ENCODE measurements at regions not wholly inside any gene's neighbourhood (a gene's known extent, or its start where the extent isn't known, plus 50 kb on each side); places are given as distances from the start of the nearest gene placed in this dataset.

- Histone ChIP-seq H3K79me2 (ENCODE audit: insufficient read depth, low read depth) (no peaks in the 10 kb centered on the region), H2AFZ (ENCODE audit: low read depth) (no peak overlapping the region), H3K9ac (no peak overlapping the region), H3K36me3 (ENCODE audit: insufficient read depth) (no peaks in the 10 kb centered on the region), H3K27me3 (ENCODE audit: insufficient read depth, low read depth) (no peaks in the 10 kb centered on the region), H3K4me1 (ENCODE audit: low read depth, poor library complexity, severe bottlenecking) (no peaks in the 10 kb centered on the region), H3K4me3 (IDR thresholded peaks at IDR 0.05; ENCODE audit: insufficient read depth, low read depth, low read length) (no peak overlapping the region), H3K4me2 (no peak overlapping the region), H4K20me1 (ENCODE audit: insufficient read depth) (no peaks in the 10 kb centered on the region), H3K27ac (no peak overlapping the region)
- TF ChIP-seq, protein P1, sequence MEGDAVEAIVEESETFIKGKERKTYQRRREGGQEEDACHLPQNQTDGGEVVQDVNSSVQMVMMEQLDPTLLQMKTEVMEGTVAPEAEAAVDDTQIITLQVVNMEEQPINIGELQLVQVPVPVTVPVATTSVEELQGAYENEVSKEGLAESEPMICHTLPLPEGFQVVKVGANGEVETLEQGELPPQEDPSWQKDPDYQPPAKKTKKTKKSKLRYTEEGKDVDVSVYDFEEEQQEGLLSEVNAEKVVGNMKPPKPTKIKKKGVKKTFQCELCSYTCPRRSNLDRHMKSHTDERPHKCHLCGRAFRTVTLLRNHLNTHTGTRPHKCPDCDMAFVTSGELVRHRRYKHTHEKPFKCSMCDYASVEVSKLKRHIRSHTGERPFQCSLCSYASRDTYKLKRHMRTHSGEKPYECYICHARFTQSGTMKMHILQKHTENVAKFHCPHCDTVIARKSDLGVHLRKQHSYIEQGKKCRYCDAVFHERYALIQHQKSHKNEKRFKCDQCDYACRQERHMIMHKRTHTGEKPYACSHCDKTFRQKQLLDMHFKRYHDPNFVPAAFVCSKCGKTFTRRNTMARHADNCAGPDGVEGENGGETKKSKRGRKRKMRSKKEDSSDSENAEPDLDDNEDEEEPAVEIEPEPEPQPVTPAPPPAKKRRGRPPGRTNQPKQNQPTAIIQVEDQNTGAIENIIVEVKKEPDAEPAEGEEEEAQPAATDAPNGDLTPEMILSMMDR (conservative IDR thresholded peaks at IDR 0.05; ENCODE audit: low read depth, low read length): no peak
Observed at GRCh38 chr2:7803515-7803914, 878.3 kb upstream of the ID2 start.

DNA sequence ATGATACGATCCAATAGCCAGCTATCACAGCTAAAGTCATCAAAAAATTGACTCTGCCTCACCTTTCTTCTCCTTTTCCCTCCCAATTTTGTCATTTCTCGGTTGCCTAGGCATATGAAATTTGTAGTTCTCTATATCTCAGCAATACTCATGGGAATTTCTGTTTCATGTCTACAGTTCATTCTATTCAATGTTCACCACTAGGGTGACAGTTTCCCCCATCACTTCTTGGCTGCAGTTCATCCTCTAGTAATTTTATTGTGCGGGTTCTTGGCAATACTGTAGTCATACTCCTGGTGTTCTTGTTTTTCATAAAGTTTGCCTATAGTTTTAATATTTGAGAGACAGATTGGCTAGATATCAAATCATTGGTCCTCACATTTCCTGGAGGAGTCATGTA is 872.2 kb upstream of the ID2 start:
- TF ChIP-seq, protein P1 (conservative IDR thresholded peaks at IDR 0.05; ENCODE audit: low read depth, low read length): no peak
- Histone ChIP-seq H3K36me3 (ENCODE audit: insufficient read depth) (no peaks in the 10 kb centered on the region), H3K27me3 (ENCODE audit: insufficient read depth, low read depth) (no peaks in the 10 kb centered on the region), H3K4me3 (IDR thresholded peaks at IDR 0.05; ENCODE audit: insufficient read depth, low read depth, low read length) (no peak overlapping the region), H4K20me1 (ENCODE audit: insufficient read depth) (no peaks in the 10 kb centered on the region), H2AFZ (ENCODE audit: low read depth) (no peak overlapping the region), H3K9ac (no peak overlapping the region), H3K4me2 (no peak overlapping the region), H3K27ac (no peak overlapping the region), H3K79me2 (ENCODE audit: insufficient read depth, low read depth) (no peaks in the 10 kb centered on the region), H3K4me1 (ENCODE audit: low read depth, poor library complexity, severe bottlenecking) (no peaks in the 10 kb centered on the region)

- H3K79me2 ChIP-seq (ENCODE audit: insufficient read depth, low read depth): no peaks in the 10 kb centered on the region
- no peak overlapping the region for H3K4me2 ChIP-seq
- no peaks in the 10 kb centered on the region for H3K36me3 ChIP-seq (ENCODE audit: insufficient read depth)
- H3K9ac ChIP-seq: no peak overlapping the region
- no peaks in the 10 kb centered on the region for H4K20me1 ChIP-seq (ENCODE audit: insufficient read depth)
- no peak overlapping the region for H2AFZ ChIP-seq (ENCODE audit: low read depth)
- H3K4me1 ChIP-seq (ENCODE audit: low read depth, poor library complexity, severe bottlenecking): no peaks in the 10 kb centered on the region
- H3K27ac ChIP-seq: no peak overlapping the region
- TF ChIP-seq, protein P1 (conservative IDR thresholded peaks at IDR 0.05; ENCODE audit: low read depth, low read length): no peak
- H3K27me3 ChIP-seq (ENCODE audit: insufficient read depth, low read depth): no peaks in the 10 kb centered on the region
- H3K4me3 ChIP-seq (IDR thresholded peaks at IDR 0.05; ENCODE audit: insufficient read depth, low read depth, low read length): no peak overlapping the region
Observed at GRCh38 chr2:7811073-7811472, 870.8 kb upstream of the ID2 start.

GRCh38 chr2:7812231-7812995 is 869.4 kb upstream of the ID2 start:
- no peak overlapping the region for H3K27ac ChIP-seq
- H3K4me3 ChIP-seq (IDR thresholded peaks at IDR 0.05; ENCODE audit: insufficient read depth, low read depth, low read length): no peak overlapping the region
- no peaks in the 10 kb centered on the region for H3K27me3 ChIP-seq (ENCODE audit: insufficient read depth, low read depth)
- TF ChIP-seq, protein P1 (conservative IDR thresholded peaks at IDR 0.05; ENCODE audit: low read depth, low read length): no peak
- no peaks in the 10 kb centered on the region for H3K4me1 ChIP-seq (ENCODE audit: low read depth, poor library complexity, severe bottlenecking)
- H2AFZ ChIP-seq (ENCODE audit: low read depth): no peak overlapping the region
- no peak overlapping the region for H3K4me2 ChIP-seq
- H4K20me1 ChIP-seq (ENCODE audit: insufficient read depth): no peaks in the 10 kb centered on the region
- no peaks in the 10 kb centered on the region for H3K79me2 ChIP-seq (ENCODE audit: insufficient read depth, low read depth)
- no peak overlapping the region for H3K9ac ChIP-seq
- no peaks in the 10 kb centered on the region for H3K36me3 ChIP-seq (ENCODE audit: insufficient read depth)

Measured in KMS-11 (cell line).